HG03571 (cell line): ENCODE measurements at regions not wholly inside any gene's neighbourhood (a gene's known extent, or its start where the extent isn't known, plus 50 kb on each side); places are given as distances from the start of the nearest gene placed in this dataset.

ENCODE experiments used
- ATAC-seq: cut with Tn5 transposase; IDR thresholded peaks from one replicate; pipeline ENCODE4 v1.9.1; 2021; ENCODE audit not compliant: unreplicated experiment

DNA sequence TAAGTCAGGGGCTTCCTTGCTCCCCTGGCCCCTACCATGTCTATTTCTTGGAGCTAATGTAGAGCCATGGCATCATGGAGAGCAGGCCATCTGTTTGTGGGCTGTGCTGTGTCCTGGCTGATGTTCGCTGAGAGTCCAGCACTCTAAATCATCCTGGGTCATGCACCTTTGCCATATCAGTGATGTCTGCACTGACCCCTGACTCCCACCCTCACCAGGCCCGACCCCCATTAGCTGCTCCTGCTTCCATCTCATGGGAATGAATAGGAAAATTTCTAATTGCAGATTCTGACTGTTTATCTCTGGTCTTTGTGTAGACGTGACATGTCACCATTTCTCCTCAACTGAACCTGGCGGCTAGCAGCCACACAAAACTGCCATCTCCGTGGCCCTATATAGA is 236.9 kb downstream of the NSG2 start:
- ATAC-seq = no peak

GRCh38 chr5:174283211-174284005 is 237.9 kb downstream of the NSG2 start:
- ATAC-seq = no peak

- ATAC-seq = no peak
Measured at GRCh38 chr5:174284873-174285272, 239.4 kb downstream of the NSG2 start.

- ATAC-seq = no peak
Measured at GRCh38 chr5:174287761-174288160, 242.3 kb downstream of the NSG2 start.

GRCh38 chr5:174288439-174288838 is 242.9 kb downstream of the NSG2 start:
- no peak for ATAC-seq

DNA sequence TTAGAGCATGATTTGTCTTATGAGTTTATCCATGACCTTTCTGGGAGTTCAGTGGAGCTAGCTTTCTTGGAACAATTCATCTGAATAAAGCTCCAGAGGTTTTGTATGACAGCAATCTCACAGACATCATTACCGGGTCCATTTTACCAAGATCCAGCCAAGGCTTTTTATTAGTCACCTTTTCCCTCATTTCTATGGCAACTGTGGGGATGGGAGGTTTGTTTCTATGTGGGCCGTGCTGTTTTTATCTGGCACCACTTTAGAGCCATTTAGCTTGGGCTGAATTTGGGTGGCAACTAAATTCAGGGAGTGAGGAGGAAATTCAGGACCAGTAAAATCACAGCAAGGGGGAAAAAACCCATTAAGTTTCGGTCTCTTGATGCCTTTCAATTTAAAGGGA is 245.7 kb downstream of the NSG2 start:
- ATAC-seq = no peak

GRCh38 chr5:174292348-174292747 is 246.8 kb downstream of the NSG2 start:
- no peak for ATAC-seq

DNA sequence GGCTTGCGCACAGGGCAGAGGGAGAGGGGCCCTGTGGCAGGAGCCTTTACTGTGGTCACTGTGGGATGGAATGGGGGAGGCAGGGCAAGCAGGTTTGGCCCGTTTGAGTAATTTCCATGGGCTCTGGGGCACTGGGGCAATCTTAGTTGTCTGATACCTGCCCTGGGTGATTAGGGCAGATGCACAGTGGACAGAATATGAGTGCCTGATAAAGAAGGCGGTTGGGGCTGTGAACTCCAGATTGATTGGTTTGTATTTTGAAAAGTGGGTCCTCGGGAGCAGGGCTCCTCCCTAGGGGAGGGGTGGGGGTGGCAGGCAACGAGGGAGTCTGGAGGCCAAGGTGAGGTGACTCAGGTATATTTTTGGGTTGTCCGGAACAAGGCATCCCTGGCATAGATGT is 247.5 kb downstream of the NSG2 start:
- ATAC-seq = no peak

DNA sequence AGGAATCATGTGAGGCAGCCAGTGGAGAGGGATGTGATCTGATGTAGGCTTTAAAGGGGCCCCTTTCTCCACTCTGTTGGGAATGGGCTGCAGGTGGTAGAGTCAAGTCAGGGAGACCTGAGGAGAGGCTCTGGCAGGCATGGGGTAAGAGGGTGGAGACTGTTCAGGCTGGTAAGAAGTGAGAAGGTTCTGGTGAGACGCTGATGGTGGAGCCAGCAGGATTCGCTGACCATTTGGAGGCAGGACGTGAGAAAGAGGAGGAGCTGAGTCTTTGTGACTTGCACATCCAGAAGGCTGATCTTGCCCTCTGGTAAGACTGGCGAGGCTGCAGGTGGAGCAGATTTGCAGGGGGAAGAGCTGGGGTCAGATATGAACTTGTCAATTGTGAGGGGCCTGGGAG is 248.0 kb downstream of the NSG2 start:
- ATAC-seq = no peak

GRCh38 chr5:174294891-174295620 is 249.6 kb downstream of the NSG2 start:
- no peak for ATAC-seq

DNA sequence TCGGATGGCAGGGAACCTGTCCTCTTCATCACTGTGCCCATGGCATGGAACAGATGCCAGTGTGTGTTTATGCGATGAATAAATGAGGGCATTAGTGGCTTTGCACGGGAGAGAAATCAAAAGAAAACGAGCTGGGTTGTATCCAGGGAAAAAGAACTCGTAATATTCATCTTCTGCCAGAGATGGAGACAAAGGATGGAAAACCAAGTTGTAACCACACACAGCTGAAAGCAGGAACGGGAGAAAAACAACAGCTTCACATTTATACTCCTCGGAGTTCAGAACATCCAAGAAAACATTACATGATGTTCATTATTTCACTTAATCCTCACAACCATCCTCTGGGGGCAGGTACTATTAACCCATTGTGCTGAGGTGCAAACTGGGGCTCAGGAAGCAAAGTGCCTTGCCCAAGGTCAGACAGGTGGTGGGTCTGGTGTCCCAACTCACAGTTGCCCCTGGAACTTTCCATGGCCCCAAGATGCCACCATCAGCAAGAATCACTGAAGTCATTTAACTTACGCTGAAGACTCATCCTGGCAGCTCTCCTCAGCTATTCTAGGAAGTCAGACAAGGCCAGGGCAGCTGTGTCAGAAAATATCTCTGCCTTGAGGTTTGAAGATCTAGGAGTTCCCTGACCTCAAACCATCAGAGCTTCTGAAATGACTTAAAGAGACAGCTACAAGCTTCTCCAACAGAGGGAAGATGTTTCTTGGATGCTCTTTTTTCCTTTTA is 250.4 kb downstream of the NSG2 start:
- ATAC-seq = no peak

DNA sequence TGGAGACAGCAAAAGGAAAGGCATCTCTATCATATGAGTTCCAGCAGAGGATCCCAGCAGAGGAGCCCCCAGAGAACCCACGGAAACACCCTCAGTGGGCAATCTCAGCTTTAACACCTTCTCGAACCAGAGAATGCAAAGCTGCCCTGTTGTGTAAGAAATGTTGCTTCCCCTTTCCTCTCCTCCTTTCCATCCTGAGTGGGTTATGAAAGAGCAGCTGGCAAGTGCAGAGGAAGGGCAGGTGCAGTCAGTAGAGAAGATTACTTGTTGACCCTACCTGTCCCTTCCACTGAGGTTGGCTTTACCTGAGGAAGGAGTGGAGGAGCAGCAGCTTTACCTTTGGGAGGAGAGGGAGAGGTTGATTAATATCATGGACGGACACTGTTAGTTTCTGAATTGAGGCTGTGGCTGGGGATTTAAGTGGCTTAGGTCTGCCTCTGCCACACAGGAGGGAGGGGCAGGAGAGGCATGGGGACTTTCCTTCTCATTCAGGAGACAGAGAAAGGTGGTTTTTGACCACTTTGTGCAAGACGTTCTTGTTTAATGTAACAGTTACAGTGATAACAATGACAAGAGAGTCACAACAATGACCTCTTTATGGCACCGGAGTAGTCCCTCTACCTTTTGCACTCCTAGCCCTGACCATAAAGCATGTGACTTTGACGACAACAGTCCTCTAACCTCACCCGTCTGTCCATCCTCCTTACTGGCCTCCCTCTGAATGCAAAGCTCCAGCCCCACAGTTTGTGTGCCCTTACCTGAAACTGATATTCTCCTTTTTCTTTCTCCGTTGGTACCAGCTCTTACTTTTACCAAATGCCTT is 254.8 kb downstream of the NSG2 start:
- ATAC-seq = no peak

DNA sequence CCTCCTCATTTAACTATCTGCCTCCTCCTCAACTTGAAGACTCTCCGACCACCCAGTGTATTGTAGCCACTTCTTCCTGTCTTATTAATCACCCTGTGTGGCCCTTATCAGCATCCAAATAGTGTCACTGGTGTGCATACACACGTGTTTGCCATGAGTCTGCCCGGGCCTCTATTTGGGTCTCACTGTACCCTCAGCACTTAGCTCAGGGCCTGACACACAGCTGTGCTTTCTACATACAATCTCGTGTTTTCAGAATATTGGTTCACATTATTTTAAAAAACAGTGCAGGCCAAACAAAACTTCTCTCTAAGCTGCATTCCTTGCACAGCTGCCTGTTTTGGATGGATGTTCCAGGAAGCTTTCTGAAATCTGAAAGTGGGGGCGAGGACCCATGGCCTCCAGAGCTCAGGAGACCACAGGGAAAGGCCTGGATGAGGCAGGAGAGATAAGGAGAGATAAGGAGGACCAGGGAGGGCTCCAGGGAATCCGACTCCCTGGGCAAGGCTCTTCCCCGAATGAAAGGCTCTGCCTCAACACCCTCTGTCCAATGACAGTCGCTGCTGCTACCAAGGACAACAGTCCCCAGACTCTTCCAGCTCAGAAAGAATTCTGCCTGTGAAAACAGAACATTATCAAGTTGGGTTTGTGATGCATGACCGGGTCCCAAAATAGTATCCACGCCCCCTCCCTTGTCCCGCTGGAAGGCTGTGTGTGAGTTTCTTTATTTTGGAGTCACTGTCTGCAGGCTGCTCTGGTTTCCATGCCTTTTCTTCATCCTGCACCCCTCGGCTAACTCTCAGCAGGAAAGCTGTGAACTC is 255.6 kb downstream of the NSG2 start:
- no peak for ATAC-seq

GRCh38 chr5:174301848-174302625 is 256.5 kb downstream of the NSG2 start:
- ATAC-seq = no peak

GRCh38 chr5:174303035-174303434 is 257.5 kb downstream of the NSG2 start:
- no peak for ATAC-seq

GRCh38 chr5:174303437-174304045 is 258.0 kb downstream of the NSG2 start:
- ATAC-seq = no peak

- ATAC-seq = no peak
Measured at GRCh38 chr5:174305241-174305681, 259.8 kb downstream of the NSG2 start.

- ATAC-seq = no peak
Measured at GRCh38 chr5:174306345-174307030, 261.0 kb downstream of the NSG2 start.
